SH-SY5Y (cell line): ENCODE measurements at regions not wholly inside any gene's neighbourhood (a gene's known extent, or its start where the extent isn't known, plus 50 kb on each side); places are given as distances from the start of the nearest gene placed in this dataset.

ENCODE experiments used
- GATA2 ChIP-seq: IDR thresholded peaks from 2 replicates; pipeline ENCODE4 v1.6.1; 2011; ENCODE audit warnings: mild to moderate bottlenecking, low read depth, low read length
- GATA3 ChIP-seq: IDR thresholded peaks from 2 replicates; pipeline ENCODE4 v1.6.1; 2011; ENCODE audit warnings: low read depth, mild to moderate bottlenecking, low read length, moderate library complexity

GRCh38 chrX:97882306-97882705, 998.6 kb downstream of the RPA4 start:
- no peak for TF ChIP-seq GATA2
- no peak for TF ChIP-seq GATA3
